Posterior vena cava (tissue), 2 donors: ENCODE measurements at regions not wholly inside any gene's neighbourhood (a gene's known extent, or its start where the extent isn't known, plus 50 kb on each side); places are given as distances from the start of the nearest gene placed in this dataset.

Source experiments
- DNase-seq: peaks from one replicate; pipeline ENCODE4 v3.0.0-alpha.2; 2020; ENCODE audit warnings: low spot score
- intact Hi-C, 2 donors: fragments of 100-400 bp; cut with DNase I; formaldehyde crosslinking; loops; one replicate each; pipeline versions ENCODE4 v1.14.1 to v1.14.2; 2022 to 2023
- donor health status: DM: yes; HTN: yes; CAD: no.
- donor health status: DM: yes; HTN: yes; CAD: no.

GRCh38 chr19:31910224-31910623 lies 435.2 kb upstream of the ZNF507 start:
- DNase-seq: no peak
- intact Hi-C loops: no loop called here

GRCh38 chr19:31911577-31911976 lies 433.8 kb upstream of the ZNF507 start:
- no peak for DNase-seq
- intact Hi-C loops: no loop called here

- intact Hi-C loops: no loop called here
- DNase-seq: no peak
Observed at GRCh38 chr19:31913103-31913661, 432.2 kb upstream of the ZNF507 start.

- no peak for DNase-seq
- intact Hi-C loops: no loop called here
Observed at GRCh38 chr19:31930401-31930800, 415.0 kb upstream of the ZNF507 start.

GRCh38 chr19:31937983-31938382 lies 407.4 kb upstream of the ZNF507 start:
- DNase-seq: no peak
- intact Hi-C loops: no loop called here

- intact Hi-C loops: no loop called here
- DNase-seq: no peak
Observed at GRCh38 chr19:31938675-31939074, 406.7 kb upstream of the ZNF507 start.

- intact Hi-C loops: no loop called here
Observed at GRCh38 chr19:31940396-31940795, 405.0 kb upstream of the ZNF507 start.

GRCh38 chr19:31943191-31943661 lies 402.2 kb upstream of the ZNF507 start:
- intact Hi-C loops: no loop called here
- no peak for DNase-seq

More at GRCh38 chr19:31940396-31940795, 405.0 kb upstream of the ZNF507 start:
- no peak for DNase-seq

- intact Hi-C loops: no loop called here
- no peak for DNase-seq
Observed at GRCh38 chr19:31943778-31944177, 401.6 kb upstream of the ZNF507 start.

GRCh38 chr19:31944326-31944725 lies 401.1 kb upstream of the ZNF507 start:
- no peak for DNase-seq
- intact Hi-C loops: no loop called here

GRCh38 chr19:31946491-31946890 lies 398.9 kb upstream of the ZNF507 start:
- intact Hi-C loops: no loop called here

GRCh38 chr19:31947436-31948115 lies 397.8 kb upstream of the ZNF507 start:
- intact Hi-C loops: no loop called here
- DNase-seq: no peak

More at GRCh38 chr19:31946491-31946890, 398.9 kb upstream of the ZNF507 start:
- DNase-seq: no peak

GRCh38 chr19:31952693-31953092 lies 392.7 kb upstream of the ZNF507 start:
- DNase-seq: no peak
- intact Hi-C loops: no loop called here

- DNase-seq: no peak
- intact Hi-C loops: no loop called here
Observed at GRCh38 chr19:31955061-31955460, 390.3 kb upstream of the ZNF507 start.

GRCh38 chr19:31955884-31956283 lies 389.5 kb upstream of the ZNF507 start:
- no peak for DNase-seq
- intact Hi-C loops: no loop called here

GRCh38 chr19:31956771-31957392 lies 388.5 kb upstream of the ZNF507 start:
- no peak for DNase-seq
- intact Hi-C loops: no loop called here

- DNase-seq: no peak
- intact Hi-C loops: no loop called here
Observed at GRCh38 chr19:31957711-31958110, 387.7 kb upstream of the ZNF507 start.

- intact Hi-C loops: no loop called here
- DNase-seq: no peak
Observed at GRCh38 chr19:31959527-31960018, 385.8 kb upstream of the ZNF507 start.

- DNase-seq: no peak
- intact Hi-C loops: no loop called here
Observed at GRCh38 chr19:31960474-31960873, 384.9 kb upstream of the ZNF507 start.

- DNase-seq: no peak
- intact Hi-C loops: no loop called here
Observed at GRCh38 chr19:31961191-31961590, 384.2 kb upstream of the ZNF507 start.

GRCh38 chr19:31961667-31962066 lies 383.7 kb upstream of the ZNF507 start:
- intact Hi-C loops: no loop called here
- no peak for DNase-seq
